ENCODE measurements at regions not wholly inside any gene's neighbourhood (a gene's known extent, or its start where the extent isn't known, plus 50 kb on each side); places are given as distances from the start of the nearest gene placed in this dataset.

DNA sequence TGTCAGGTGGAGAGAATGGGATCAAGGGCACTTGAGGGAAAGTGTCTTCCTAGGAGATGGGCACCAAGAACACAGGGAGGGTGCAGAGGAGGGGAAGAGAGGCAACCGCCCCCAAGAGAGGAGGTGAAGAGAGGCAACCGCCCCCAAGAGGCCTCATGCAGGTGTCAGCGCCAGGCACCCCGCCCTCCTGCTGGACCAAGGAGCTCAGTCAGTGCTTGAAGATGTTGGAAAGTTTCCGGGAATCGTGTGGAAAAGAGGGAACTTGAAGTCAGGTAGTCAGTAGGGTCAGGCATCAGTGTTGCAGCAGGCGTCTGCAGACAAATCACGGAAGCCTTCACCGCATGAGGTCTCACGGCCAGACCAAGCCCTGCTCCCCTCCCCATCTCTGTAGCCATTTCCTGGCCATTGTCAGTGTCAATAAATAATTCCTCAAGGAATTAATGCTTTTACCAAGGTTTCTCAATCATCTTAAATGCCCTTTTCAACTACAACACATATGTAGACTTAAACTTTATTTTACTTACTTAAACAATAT lies 353.1 kb downstream of the EIPR1 start:
- TF ChIP-seq EP300 (IDR thresholded peaks at IDR 0.05; ENCODE audit: low read depth), result no peak
- TF ChIP-seq POLR2A (IDR thresholded peaks at IDR 0.05), result no peak
- Histone ChIP-seq H3K36me3 (no peaks in the 10 kb centered on the region), H3K27me3 (no peaks in the 10 kb centered on the region), H3K27ac (no peak overlapping the region), H3K9me3 (no peaks in the 10 kb centered on the region), H3K4me1 (no peaks in the 10 kb centered on the region), H3K4me3 (no peak overlapping the region)
- in situ Hi-C loops (cut with MboI; ENCODE audit: low pct_ligation_motif_present in 1 of 4, low pct_unique_long_range_greater_than_20kb in 1 of 4, low sequenced_read_pairs in 3 of 4), result no loop called here
- no peak for DNase-seq
- intact Hi-C loops (cut with DNase I; ENCODE audit: low total_unique reads), result no loop called here
- 84% methylated on average over 10 of the region's 10 CpGs; no CpG with 5 or more reads in 1 of the 2 donors for WGBS, 2 donors (ENCODE audit: low coverage in 1 of 2)

GRCh38 chr2:3023531-3023930 lies 354.1 kb downstream of the EIPR1 start:
- DNase-seq, result no peak
- H3K9me3 ChIP-seq, result no peaks in the 10 kb centered on the region
- in situ Hi-C loops (cut with MboI; ENCODE audit: low pct_ligation_motif_present in 1 of 4, low pct_unique_long_range_greater_than_20kb in 1 of 4, low sequenced_read_pairs in 3 of 4) (no loop called here), intact Hi-C loops (cut with DNase I; ENCODE audit: low total_unique reads) (no loop called here)
- H3K27ac ChIP-seq, result no peak overlapping the region
- TF ChIP-seq EP300 (IDR thresholded peaks at IDR 0.05; ENCODE audit: low read depth) (no peak), POLR2A (IDR thresholded peaks at IDR 0.05) (no peak), CTCF (IDR thresholded peaks at IDR 0.05) (no peak), POLR2AphosphoS5 (IDR thresholded peaks at IDR 0.05) (no peak)
- 85 to 100% methylated on average over 1 to 7 of the region's 7 CpGs for WGBS, 2 donors (ENCODE audit: low coverage in 1 of 2)
- H3K36me3 ChIP-seq, result no peaks in the 10 kb centered on the region
- no peaks in the 10 kb centered on the region for H3K4me1 ChIP-seq
- no peaks in the 10 kb centered on the region for H3K27me3 ChIP-seq
- no peak overlapping the region for H3K4me3 ChIP-seq

DNA sequence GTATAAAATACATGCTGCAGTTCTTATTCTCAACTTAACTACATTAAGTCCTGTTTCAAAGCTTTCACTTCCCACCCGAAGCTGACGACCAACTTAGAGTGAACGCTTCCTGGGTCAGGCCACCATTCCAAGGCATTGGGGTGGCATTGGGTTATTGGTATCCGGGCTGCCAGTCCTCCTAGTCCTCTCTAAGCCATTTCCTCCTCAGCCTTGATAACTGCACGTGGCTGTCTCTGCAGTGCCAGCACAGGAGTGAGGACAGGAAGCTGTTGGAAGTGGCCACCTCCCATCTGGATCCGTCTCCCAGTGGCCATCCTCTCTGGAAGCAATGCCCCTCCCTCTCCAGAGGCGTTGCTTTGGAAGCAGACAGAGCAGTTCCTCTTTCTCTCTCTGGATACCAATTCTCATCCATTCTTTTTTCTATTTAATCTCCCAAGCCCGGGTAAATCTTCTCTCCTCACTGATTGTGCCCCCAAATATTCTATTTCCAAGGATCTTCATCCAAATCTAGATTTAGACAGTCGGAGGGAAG lies 354.7 kb downstream of the EIPR1 start:
- no peak for DNase-seq
- Histone ChIP-seq H3K27ac (no peak overlapping the region), H3K4me3 (no peak overlapping the region), H3K27me3 (no peaks in the 10 kb centered on the region), H3K9me3 (no peaks in the 10 kb centered on the region), H3K36me3 (no peaks in the 10 kb centered on the region), H3K4me1 (no peaks in the 10 kb centered on the region)
- intact Hi-C loops (cut with DNase I; ENCODE audit: low total_unique reads), result no loop called here
- WGBS, 2 donors (ENCODE audit: low coverage in 1 of 2), result 50 to 71% methylated on average over 6 to 9 of the region's 9 CpGs
- TF ChIP-seq POLR2AphosphoS5 (IDR thresholded peaks at IDR 0.05), result no peak
- no peak for TF ChIP-seq POLR2A (IDR thresholded peaks at IDR 0.05)
- TF ChIP-seq CTCF (IDR thresholded peaks at IDR 0.05), result no peak
- TF ChIP-seq EP300 (IDR thresholded peaks at IDR 0.05; ENCODE audit: low read depth), result no peak
- in situ Hi-C loops (cut with MboI; ENCODE audit: low pct_ligation_motif_present in 1 of 4, low pct_unique_long_range_greater_than_20kb in 1 of 4, low sequenced_read_pairs in 3 of 4), result no loop called here

DNA sequence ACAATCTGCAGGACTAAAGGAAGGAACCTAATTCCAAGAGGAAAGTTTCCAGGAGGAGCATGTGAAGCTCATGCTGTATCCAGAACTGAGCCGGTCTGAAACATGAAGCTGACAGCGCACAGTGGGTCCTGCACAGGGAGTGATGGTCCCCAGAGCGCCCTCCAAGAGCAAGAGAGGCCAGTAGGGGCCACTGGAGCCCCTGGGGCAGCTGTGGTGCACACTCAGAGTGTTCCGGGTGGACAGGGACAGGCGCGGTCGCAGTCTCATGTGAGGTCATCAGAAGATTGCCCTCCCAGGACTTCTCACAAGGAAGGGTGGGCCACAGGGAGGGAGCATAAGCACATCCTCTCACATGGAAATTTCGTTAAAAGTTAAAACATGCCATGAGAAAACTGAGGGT lies 355.9 kb downstream of the EIPR1 start:
- DNase-seq, result no peak
- H3K9me3 ChIP-seq, result peaks cover 0 to 5% of the 10 kb centered on the region in 2 donors
- WGBS, 2 donors (ENCODE audit: low coverage in 1 of 2), result 87% methylated on average over 8 of the region's 8 CpGs; no CpG with 5 or more reads in 1 of the 2 donors
- H3K4me1 ChIP-seq, result no peaks in the 10 kb centered on the region
- no peak for TF ChIP-seq POLR2A (IDR thresholded peaks at IDR 0.05)
- TF ChIP-seq EP300 (IDR thresholded peaks at IDR 0.05; ENCODE audit: low read depth), result no peak
- no peak for TF ChIP-seq CTCF (IDR thresholded peaks at IDR 0.05)
- TF ChIP-seq POLR2AphosphoS5 (IDR thresholded peaks at IDR 0.05), result no peak
- in situ Hi-C loops (cut with MboI; ENCODE audit: low pct_ligation_motif_present in 1 of 4, low pct_unique_long_range_greater_than_20kb in 1 of 4, low sequenced_read_pairs in 3 of 4), result no loop called here
- H3K4me3 ChIP-seq, result no peak overlapping the region
- no peaks in the 10 kb centered on the region for H3K36me3 ChIP-seq
- H3K27me3 ChIP-seq, result no peaks in the 10 kb centered on the region
- no peak overlapping the region for H3K27ac ChIP-seq
- intact Hi-C loops (cut with DNase I; ENCODE audit: low total_unique reads), result no loop called here

DNA sequence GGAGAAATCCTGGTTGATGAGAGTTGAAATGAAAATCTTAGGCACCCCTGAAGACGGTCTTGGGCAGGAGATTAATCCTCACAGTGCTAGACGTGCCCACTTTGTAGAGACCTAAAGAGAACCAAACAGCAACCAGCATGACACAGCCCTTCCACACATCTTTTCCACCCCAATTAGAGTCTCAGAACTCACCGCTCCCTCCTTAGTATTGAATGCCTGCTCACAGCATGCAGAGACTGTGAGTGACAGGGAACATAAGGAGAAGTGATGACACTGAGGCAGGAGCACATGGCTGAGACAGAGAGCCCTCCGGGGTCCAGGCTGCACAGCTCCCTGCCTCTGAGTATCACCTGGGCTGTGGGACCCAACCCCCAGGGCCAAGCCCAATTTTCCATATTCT lies 367.6 kb downstream of the EIPR1 start:
- Histone ChIP-seq H3K9me3 (peaks cover 3 to 4% of the 10 kb centered on the region in 2 donors), H3K36me3 (no peaks in the 10 kb centered on the region), H3K4me3 (no peak overlapping the region), H3K27ac (no peak overlapping the region), H3K27me3 (no peaks in the 10 kb centered on the region), H3K4me1 (no peaks in the 10 kb centered on the region)
- intact Hi-C loops (cut with DNase I; ENCODE audit: low total_unique reads), result no loop called here
- in situ Hi-C loops (cut with MboI; ENCODE audit: low pct_ligation_motif_present in 1 of 4, low pct_unique_long_range_greater_than_20kb in 1 of 4, low sequenced_read_pairs in 3 of 4), result no loop called here
- no peak for TF ChIP-seq POLR2A (IDR thresholded peaks at IDR 0.05)
- no peak for TF ChIP-seq POLR2AphosphoS5 (IDR thresholded peaks at IDR 0.05)
- TF ChIP-seq CTCF (IDR thresholded peaks at IDR 0.05), result no peak
- TF ChIP-seq EP300 (IDR thresholded peaks at IDR 0.05; ENCODE audit: low read depth), result no peak
- 86% methylated on average over 4 of the region's 4 CpGs; no CpG with 5 or more reads in 1 of the 2 donors for WGBS, 2 donors (ENCODE audit: low coverage in 1 of 2)
- no peak for DNase-seq
